SK-N-SH treated with all-trans-retinoic acid at 6 μM for 48 hours (cell line): ENCODE measurements at regions not wholly inside any gene's neighbourhood (a gene's known extent, or its start where the extent isn't known, plus 50 kb on each side); places are given as distances from the start of the nearest gene placed in this dataset.

ENCODE experiments used
- ATAC-seq: fragments of 200-7000 bp; cut with Tn5 transposase; 3 replicates; pipeline ENCODE4 v1.9.1; 2020; ENCODE audit warnings: mild to moderate bottlenecking, moderate library complexity
- ARNTL ChIP-seq: fragments of 450-650 bp; formaldehyde crosslinking; IDR thresholded peaks from 2 replicates; pipeline ENCODE4 v1.5.0; 2020; ENCODE audit warnings: low read depth, mild to moderate bottlenecking, moderate library complexity, borderline replicate concordance
- BACH2 ChIP-seq: fragments of 250-450 bp; sonication (Bioruptor Pico); IDR thresholded peaks from 2 replicates; pipeline ENCODE4 v1.9.0; 2021; ENCODE audit warnings: mild to moderate bottlenecking, borderline replicate concordance
- CSDC2 ChIP-seq: fragments of 250-450 bp; sonication (Bioruptor Pico); IDR thresholded peaks from 2 replicates; pipeline ENCODE4 v1.5.0; 2020; ENCODE audit warnings: mild to moderate bottlenecking, moderate library complexity
- ESRRG ChIP-seq: fragments of 250-450 bp; sonication (Bioruptor Pico); IDR thresholded peaks from 2 replicates; pipeline ENCODE4 v1.6.1; 2021; ENCODE audit warnings: mild to moderate bottlenecking
- GLIS3 ChIP-seq: fragments of 250-450 bp; sonication (Bioruptor Pico); IDR thresholded peaks from 2 replicates; pipeline ENCODE4 v1.5.0; 2020; ENCODE audit warnings: mild to moderate bottlenecking, moderate library complexity
- ISL1 ChIP-seq: fragments of 250-450 bp; sonication (Bioruptor Pico); IDR thresholded peaks from 2 replicates; pipeline ENCODE4 v2.1.2; 2022; ENCODE audit warnings: mild to moderate bottlenecking, moderate library complexity
- OSR1 ChIP-seq: fragments of 250-450 bp; sonication (Bioruptor Pico); IDR thresholded peaks from 2 replicates; pipeline ENCODE4 v1.8.0; 2022; ENCODE audit warnings: moderate library complexity, mild to moderate bottlenecking, inconsistent platforms
- PPARA ChIP-seq: fragments of 250-450 bp; sonication (Bioruptor Pico); IDR thresholded peaks from 2 replicates; pipeline ENCODE4 v1.5.0; 2020; ENCODE audit warnings: mild to moderate bottlenecking, borderline replicate concordance
- RARB ChIP-seq: fragments of 250-450 bp; sonication (Bioruptor Pico); IDR thresholded peaks from 2 replicates; pipeline ENCODE4 v1.8.0; 2021; ENCODE audit warnings: mild to moderate bottlenecking, moderate library complexity
- SNAI2 ChIP-seq: fragments of 250-450 bp; sonication (Bioruptor Pico); IDR thresholded peaks from 2 replicates; pipeline ENCODE4 v1.5.0; 2020; ENCODE audit warnings: mild to moderate bottlenecking, moderate library complexity
- TCF4 ChIP-seq: fragments of 250-450 bp; sonication (Bioruptor Pico); IDR thresholded peaks from 2 replicates; pipeline ENCODE4 v1.8.0; 2021; ENCODE audit warnings: mild to moderate bottlenecking, moderate library complexity, borderline replicate concordance
- TOX ChIP-seq: fragments of 250-450 bp; sonication (Bioruptor Pico); IDR thresholded peaks from 2 replicates; pipeline ENCODE4 v1.8.0; 2021; ENCODE audit warnings: mild to moderate bottlenecking, moderate library complexity, borderline replicate concordance
- ZC3H10 ChIP-seq: fragments of 250-450 bp; sonication (Bioruptor Pico); IDR thresholded peaks from 2 replicates; pipeline ENCODE4 v1.5.1; 2021; ENCODE audit warnings: mild to moderate bottlenecking, moderate library complexity
- ZFP3 ChIP-seq: fragments of 250-450 bp; sonication (Bioruptor Pico); IDR thresholded peaks from 2 replicates; pipeline ENCODE4 v1.5.0; 2020; ENCODE audit warnings: mild to moderate bottlenecking, moderate library complexity
- ZFP30 ChIP-seq: fragments of 450-650 bp; formaldehyde crosslinking; IDR thresholded peaks from 2 replicates; pipeline ENCODE4 v1.5.0; 2022; ENCODE audit warnings: mild to moderate bottlenecking, moderate library complexity
- ZNF565 ChIP-seq: fragments of 450-650 bp; formaldehyde crosslinking; conservative IDR thresholded peaks from 2 replicates; pipeline ENCODE4 v1.5.0; 2020; ENCODE audit warnings: low read depth, mild to moderate bottlenecking, moderate library complexity
- ZNF70 ChIP-seq: fragments of 450-650 bp; formaldehyde crosslinking; IDR thresholded peaks from 2 replicates; pipeline ENCODE4 v1.5.0; 2020; ENCODE audit warnings: mild to moderate bottlenecking, moderate library complexity
- ZNF8 ChIP-seq: fragments of 450-650 bp; formaldehyde crosslinking; IDR thresholded peaks from 2 replicates; pipeline ENCODE4 v1.5.0; 2020; ENCODE audit warnings: mild to moderate bottlenecking, moderate library complexity
- TF ChIP-seq, protein P1 (sequence below): fragments of 250-450 bp; sonication (Bioruptor Pico); IDR thresholded peaks from 2 replicates; pipeline ENCODE4 v1.5.1; 2021; ENCODE audit warnings: mild to moderate bottlenecking, moderate library complexity
- TF ChIP-seq, protein P2 (sequence below): fragments of 250-450 bp; sonication (Bioruptor Pico); IDR thresholded peaks from 2 replicates; pipeline ENCODE4 v1.8.0; 2021; ENCODE audit warnings: low read depth, mild to moderate bottlenecking, moderate library complexity, borderline replicate concordance
- TF ChIP-seq, protein P3 (sequence below): fragments of 250-450 bp; sonication (Bioruptor Pico); IDR thresholded peaks from 2 replicates; pipeline ENCODE4 v1.5.1; 2020; ENCODE audit warnings: low read depth, mild to moderate bottlenecking, moderate library complexity
- TF ChIP-seq, protein P4 (sequence below): fragments of 250-450 bp; sonication (Bioruptor Pico); IDR thresholded peaks from 2 replicates; pipeline ENCODE4 v1.8.0; 2020; ENCODE audit warnings: mild to moderate bottlenecking, moderate library complexity, borderline replicate concordance

DNA sequence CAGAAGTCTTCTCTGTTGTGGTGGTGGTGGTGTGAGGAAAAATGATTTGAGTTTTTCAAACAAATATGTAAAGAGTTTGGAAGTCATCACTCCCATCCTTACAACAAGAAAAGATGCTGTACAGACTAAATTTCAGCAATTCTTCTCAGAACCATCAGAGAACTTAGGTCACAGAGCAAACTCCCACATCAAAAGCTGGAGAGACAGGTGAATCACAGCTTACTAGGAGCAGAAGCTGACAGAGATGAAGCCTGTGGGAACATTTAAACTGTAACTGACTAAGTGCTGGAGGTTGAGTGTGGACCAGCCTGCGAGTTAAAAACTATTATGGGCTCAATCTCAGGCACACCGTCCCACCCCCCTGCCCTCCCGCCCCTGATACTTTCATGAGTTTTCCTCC, 97.3 kb downstream of the AKR1D1 start:
- TF ChIP-seq GLIS3 (CRISPR knock-in tag) (no peak), ZNF565 (CRISPR knock-in tag) (no peak), ZC3H10 (CRISPR knock-in tag) (no peak)
- no peak for ATAC-seq

DNA sequence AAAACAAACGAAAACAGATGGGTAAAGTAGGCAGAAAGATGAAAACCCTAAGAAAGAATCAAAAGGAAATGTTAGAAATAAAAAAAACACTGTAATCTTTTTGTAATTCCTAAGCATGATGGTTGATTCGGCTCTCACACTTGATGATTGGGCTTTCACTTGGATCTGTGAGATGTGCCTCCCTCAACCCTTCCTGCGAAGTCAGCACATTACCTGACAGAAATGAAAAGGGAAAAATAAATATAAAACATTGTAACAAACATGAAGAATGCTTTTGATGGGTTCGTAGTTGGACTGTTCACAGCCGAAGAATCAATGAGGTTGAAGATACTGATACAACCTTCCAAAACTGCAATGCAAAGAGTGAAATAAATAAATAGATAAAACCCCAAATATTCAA, 99.8 kb downstream of the AKR1D1 start:
- no peak for ATAC-seq
- no peak for TF ChIP-seq ZNF8
- TF ChIP-seq, protein P1, sequence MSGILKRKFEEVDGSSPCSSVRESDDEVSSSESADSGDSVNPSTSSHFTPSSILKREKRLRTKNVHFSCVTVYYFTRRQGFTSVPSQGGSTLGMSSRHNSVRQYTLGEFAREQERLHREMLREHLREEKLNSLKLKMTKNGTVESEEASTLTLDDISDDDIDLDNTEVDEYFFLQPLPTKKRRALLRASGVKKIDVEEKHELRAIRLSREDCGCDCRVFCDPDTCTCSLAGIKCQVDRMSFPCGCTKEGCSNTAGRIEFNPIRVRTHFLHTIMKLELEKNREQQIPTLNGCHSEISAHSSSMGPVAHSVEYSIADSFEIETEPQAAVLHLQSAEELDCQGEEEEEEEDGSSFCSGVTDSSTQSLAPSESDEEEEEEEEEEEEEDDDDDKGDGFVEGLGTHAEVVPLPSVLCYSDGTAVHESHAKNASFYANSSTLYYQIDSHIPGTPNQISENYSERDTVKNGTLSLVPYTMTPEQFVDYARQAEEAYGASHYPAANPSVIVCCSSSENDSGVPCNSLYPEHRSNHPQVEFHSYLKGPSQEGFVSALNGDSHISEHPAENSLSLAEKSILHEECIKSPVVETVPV (CRISPR knock-in tag), result no peak
- TF ChIP-seq ZFP3 (CRISPR knock-in tag), result no peak
- no peak for TF ChIP-seq PPARA (CRISPR knock-in tag)
- no peak for TF ChIP-seq OSR1 (CRISPR knock-in tag)
- no peak for TF ChIP-seq SNAI2
- TF ChIP-seq BACH2 (CRISPR knock-in tag), result no peak
- TF ChIP-seq GLIS3 (CRISPR knock-in tag), result no peak
- TF ChIP-seq, protein P2, sequence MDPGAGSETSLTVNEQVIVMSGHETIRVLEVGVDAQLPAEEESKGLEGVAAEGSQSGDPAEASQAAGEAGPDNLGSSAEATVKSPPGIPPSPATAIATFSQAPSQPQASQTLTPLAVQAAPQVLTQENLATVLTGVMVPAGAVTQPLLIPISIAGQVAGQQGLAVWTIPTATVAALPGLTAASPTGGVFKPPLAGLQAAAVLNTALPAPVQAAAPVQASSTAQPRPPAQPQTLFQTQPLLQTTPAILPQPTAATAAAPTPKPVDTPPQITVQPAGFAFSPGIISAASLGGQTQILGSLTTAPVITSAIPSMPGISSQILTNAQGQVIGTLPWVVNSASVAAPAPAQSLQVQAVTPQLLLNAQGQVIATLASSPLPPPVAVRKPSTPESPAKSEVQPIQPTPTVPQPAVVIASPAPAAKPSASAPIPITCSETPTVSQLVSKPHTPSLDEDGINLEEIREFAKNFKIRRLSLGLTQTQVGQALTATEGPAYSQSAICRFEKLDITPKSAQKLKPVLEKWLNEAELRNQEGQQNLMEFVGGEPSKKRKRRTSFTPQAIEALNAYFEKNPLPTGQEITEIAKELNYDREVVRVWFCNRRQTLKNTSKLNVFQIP, result no peak
- TF ChIP-seq TCF4 (CRISPR knock-in tag), result no peak
- TF ChIP-seq ZNF565 (CRISPR knock-in tag), result no peak
- no peak for TF ChIP-seq CSDC2
- no peak for TF ChIP-seq TOX
- TF ChIP-seq ARNTL (CRISPR knock-in tag), result no peak
- no peak for TF ChIP-seq ZNF70 (CRISPR knock-in tag)
- TF ChIP-seq, protein P3, sequence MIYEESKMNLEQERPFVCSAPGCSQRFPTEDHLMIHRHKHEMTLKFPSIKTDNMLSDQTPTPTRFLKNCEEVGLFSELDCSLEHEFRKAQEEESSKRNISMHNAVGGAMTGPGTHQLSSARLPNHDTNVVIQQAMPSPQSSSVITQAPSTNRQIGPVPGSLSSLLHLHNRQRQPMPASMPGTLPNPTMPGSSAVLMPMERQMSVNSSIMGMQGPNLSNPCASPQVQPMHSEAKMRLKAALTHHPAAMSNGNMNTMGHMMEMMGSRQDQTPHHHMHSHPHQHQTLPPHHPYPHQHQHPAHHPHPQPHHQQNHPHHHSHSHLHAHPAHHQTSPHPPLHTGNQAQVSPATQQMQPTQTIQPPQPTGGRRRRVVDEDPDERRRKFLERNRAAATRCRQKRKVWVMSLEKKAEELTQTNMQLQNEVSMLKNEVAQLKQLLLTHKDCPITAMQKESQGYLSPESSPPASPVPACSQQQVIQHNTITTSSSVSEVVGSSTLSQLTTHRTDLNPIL (CRISPR knock-in tag), result no peak

DNA sequence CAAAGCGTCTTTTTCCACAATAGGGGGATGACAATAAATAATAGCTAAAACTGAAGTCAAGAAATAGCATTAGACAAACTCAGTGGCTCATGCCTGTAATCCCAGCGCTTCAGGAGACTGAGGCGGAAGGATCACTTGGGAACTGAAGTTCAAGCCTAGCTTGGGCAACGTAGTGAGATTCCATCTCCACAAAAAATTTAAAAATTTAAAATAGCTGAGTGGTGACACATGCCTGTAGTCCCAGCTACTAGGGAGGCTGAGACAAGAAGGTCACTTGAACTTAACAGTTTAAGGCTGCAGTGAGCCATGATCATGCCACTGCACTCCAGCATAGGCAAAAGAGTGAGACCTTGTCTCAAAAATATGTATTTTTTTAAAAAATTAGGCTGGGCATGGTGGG, 107.9 kb downstream of the AKR1D1 start:
- TF ChIP-seq ZNF8 (no peak), PPARA (CRISPR knock-in tag) (no peak), ESRRG (no peak), RARB (CRISPR knock-in tag) (no peak), ZFP3 (CRISPR knock-in tag) (no peak), OSR1 (CRISPR knock-in tag) (no peak), ZC3H10 (CRISPR knock-in tag) (no peak), ISL1 (no peak), ZNF565 (CRISPR knock-in tag) (no peak), ZFP30 (CRISPR knock-in tag) (no peak), ZNF70 (CRISPR knock-in tag) (no peak)
- TF ChIP-seq, protein P1 (CRISPR knock-in tag), result no peak
- TF ChIP-seq, protein P3 (CRISPR knock-in tag), result no peak
- TF ChIP-seq, protein P4, sequence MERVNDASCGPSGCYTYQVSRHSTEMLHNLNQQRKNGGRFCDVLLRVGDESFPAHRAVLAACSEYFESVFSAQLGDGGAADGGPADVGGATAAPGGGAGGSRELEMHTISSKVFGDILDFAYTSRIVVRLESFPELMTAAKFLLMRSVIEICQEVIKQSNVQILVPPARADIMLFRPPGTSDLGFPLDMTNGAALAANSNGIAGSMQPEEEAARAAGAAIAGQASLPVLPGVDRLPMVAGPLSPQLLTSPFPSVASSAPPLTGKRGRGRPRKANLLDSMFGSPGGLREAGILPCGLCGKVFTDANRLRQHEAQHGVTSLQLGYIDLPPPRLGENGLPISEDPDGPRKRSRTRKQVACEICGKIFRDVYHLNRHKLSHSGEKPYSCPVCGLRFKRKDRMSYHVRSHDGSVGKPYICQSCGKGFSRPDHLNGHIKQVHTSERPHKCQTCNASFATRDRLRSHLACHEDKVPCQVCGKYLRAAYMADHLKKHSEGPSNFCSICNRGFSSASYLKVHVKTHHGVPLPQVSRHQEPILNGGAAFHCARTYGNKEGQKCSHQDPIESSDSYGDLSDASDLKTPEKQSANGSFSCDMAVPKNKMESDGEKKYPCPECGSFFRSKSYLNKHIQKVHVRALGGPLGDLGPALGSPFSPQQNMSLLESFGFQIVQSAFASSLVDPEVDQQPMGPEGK (CRISPR knock-in tag), result no peak
- ATAC-seq, result no peak
